ENCODE measurements at regions not wholly inside any gene's neighbourhood (a gene's known extent, or its start where the extent isn't known, plus 50 kb on each side); places are given as distances from the start of the nearest gene placed in this dataset.

GRCh38 chr6:156598071-156598854 lies 178.9 kb upstream of the ARID1B start:
- no peak overlapping the region for H3K27ac ChIP-seq
- TF ChIP-seq POLR2AphosphoS5 (IDR thresholded peaks at IDR 0.05) (no peak), CTCF (IDR thresholded peaks at IDR 0.05) (no peak), POLR2A (IDR thresholded peaks at IDR 0.05) (no peak)
- H3K4me1 ChIP-seq = no peaks in the 10 kb centered on the region
- no peaks in the 10 kb centered on the region for H3K36me3 ChIP-seq
- intact Hi-C loops (cut with DNase I; ENCODE audit: low total_unique reads) = no loop called here
- DNase-seq (ENCODE audit: low spot score in 2 of 2) = no peak
- H3K4me3 ChIP-seq = no peak overlapping the region
- no peaks in the 10 kb centered on the region for H3K9me3 ChIP-seq
- no peaks in the 10 kb centered on the region for H3K27me3 ChIP-seq

GRCh38 chr6:156597095-156597494 lies 180.1 kb upstream of the ARID1B start:
- H3K27me3 ChIP-seq = no peaks in the 10 kb centered on the region
- no peaks in the 10 kb centered on the region for H3K9me3 ChIP-seq
- H3K4me3 ChIP-seq = no peak overlapping the region
- no peaks in the 10 kb centered on the region for H3K36me3 ChIP-seq
- DNase-seq (ENCODE audit: low spot score in 2 of 2) = no peak
- H3K27ac ChIP-seq = no peak overlapping the region
- H3K4me1 ChIP-seq = no peaks in the 10 kb centered on the region
- intact Hi-C loops (cut with DNase I; ENCODE audit: low total_unique reads) = no loop called here
- no peak for TF ChIP-seq POLR2A (IDR thresholded peaks at IDR 0.05)
- no peak for TF ChIP-seq POLR2AphosphoS5 (IDR thresholded peaks at IDR 0.05)
- no peak for TF ChIP-seq CTCF (IDR thresholded peaks at IDR 0.05)

GRCh38 chr6:156595476-156595875 lies 181.7 kb upstream of the ARID1B start:
- H3K4me3 ChIP-seq = no peak overlapping the region
- no peak for DNase-seq (ENCODE audit: low spot score in 2 of 2)
- no peaks in the 10 kb centered on the region for H3K36me3 ChIP-seq
- H3K9me3 ChIP-seq = no peaks in the 10 kb centered on the region
- H3K27me3 ChIP-seq = no peaks in the 10 kb centered on the region
- intact Hi-C loops (cut with DNase I; ENCODE audit: low total_unique reads) = no loop called here
- TF ChIP-seq POLR2AphosphoS5 (IDR thresholded peaks at IDR 0.05) (no peak), CTCF (IDR thresholded peaks at IDR 0.05) (no peak), POLR2A (IDR thresholded peaks at IDR 0.05) (no peak)
- H3K4me1 ChIP-seq = no peaks in the 10 kb centered on the region
- H3K27ac ChIP-seq = no peak overlapping the region

- intact Hi-C loops (cut with DNase I; ENCODE audit: low total_unique reads) = no loop called here
- DNase-seq (ENCODE audit: low spot score in 2 of 2) = no peak
- Histone ChIP-seq H3K36me3 (no peaks in the 10 kb centered on the region), H3K9me3 (no peaks in the 10 kb centered on the region), H3K4me1 (no peaks in the 10 kb centered on the region), H3K27me3 (no peaks in the 10 kb centered on the region), H3K4me3 (no peak overlapping the region), H3K27ac (no peak overlapping the region)
- no peak for TF ChIP-seq POLR2AphosphoS5 (IDR thresholded peaks at IDR 0.05)
- TF ChIP-seq POLR2A (IDR thresholded peaks at IDR 0.05) = no peak
- no peak for TF ChIP-seq CTCF (IDR thresholded peaks at IDR 0.05)
Measured at GRCh38 chr6:156593893-156594292, 183.3 kb upstream of the ARID1B start.

GRCh38 chr6:156593127-156593526 lies 184.1 kb upstream of the ARID1B start:
- no peak overlapping the region for H3K4me3 ChIP-seq
- no peaks in the 10 kb centered on the region for H3K9me3 ChIP-seq
- TF ChIP-seq CTCF (IDR thresholded peaks at IDR 0.05) (no peak), POLR2A (IDR thresholded peaks at IDR 0.05) (no peak)
- intact Hi-C loops (cut with DNase I; ENCODE audit: low total_unique reads) = no loop called here
- no peaks in the 10 kb centered on the region for H3K27me3 ChIP-seq
- H3K36me3 ChIP-seq = no peaks in the 10 kb centered on the region
- no peak overlapping the region for H3K27ac ChIP-seq
- no peak for DNase-seq (ENCODE audit: low spot score in 2 of 2)
- H3K4me1 ChIP-seq = no peaks in the 10 kb centered on the region

Measured in breast epithelium (tissue), 4 donors.